Cardiac fibroblast (primary cell): ENCODE measurements at regions not wholly inside any gene's neighbourhood (a gene's known extent, or its start where the extent isn't known, plus 50 kb on each side); places are given as distances from the start of the nearest gene placed in this dataset.
"Not testable (repeated sequence)": the region's sequence is repeated elsewhere in the genome, so short reads cannot be mapped to it uniquely, and the experiment has no call there.

Experiments
- DNase-seq, 2 donors: peaks; one replicate each; pipeline versions ENCODE4 v3.0.0 to v3.0.0-alpha.2; 2010; ENCODE audit warnings: low read depth in 2 of 2
- H3K4me3 ChIP-seq, 2 donors: replicated peaks in 1 of 2; 1 replicate in 1 of 2; 2 replicates in 1 of 2; pipeline ENCODE4 v1.5.1; 2011; ENCODE audit warnings: low read depth in 2 of 2, low read length in 2 of 2, mild to moderate bottlenecking in 2 of 2, moderate library complexity in 1 of 2
- TF ChIP-seq, protein P1 (sequence below): IDR thresholded peaks from one replicate; pipeline ENCODE4 v1.5.1; 2011; ENCODE audit warnings: low read depth, mild to moderate bottlenecking, low read length, inconsistent platforms

DNA sequence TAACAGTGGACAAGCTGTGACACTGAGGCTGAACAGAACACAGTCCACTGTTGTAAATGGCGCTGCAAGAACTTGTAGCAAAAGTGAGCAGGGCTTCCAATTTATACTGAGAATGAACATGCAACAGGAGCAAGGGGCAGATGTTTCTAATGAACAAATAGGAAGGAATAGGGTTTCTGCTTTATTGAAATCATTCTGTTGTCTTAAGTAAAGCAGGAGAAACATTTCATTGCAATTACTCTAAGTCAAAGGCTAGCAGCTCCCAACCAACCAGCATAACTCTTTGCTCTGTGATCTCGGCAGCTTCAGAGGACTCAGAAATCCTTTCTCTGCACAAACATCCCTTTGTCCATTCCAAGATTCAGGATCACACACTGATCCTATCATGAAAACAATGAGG, 236.2 kb upstream of the PRSS58 start:
- H3K4me3 ChIP-seq: no peak overlapping the region
- DNase-seq: no peak
- TF ChIP-seq, protein P1, sequence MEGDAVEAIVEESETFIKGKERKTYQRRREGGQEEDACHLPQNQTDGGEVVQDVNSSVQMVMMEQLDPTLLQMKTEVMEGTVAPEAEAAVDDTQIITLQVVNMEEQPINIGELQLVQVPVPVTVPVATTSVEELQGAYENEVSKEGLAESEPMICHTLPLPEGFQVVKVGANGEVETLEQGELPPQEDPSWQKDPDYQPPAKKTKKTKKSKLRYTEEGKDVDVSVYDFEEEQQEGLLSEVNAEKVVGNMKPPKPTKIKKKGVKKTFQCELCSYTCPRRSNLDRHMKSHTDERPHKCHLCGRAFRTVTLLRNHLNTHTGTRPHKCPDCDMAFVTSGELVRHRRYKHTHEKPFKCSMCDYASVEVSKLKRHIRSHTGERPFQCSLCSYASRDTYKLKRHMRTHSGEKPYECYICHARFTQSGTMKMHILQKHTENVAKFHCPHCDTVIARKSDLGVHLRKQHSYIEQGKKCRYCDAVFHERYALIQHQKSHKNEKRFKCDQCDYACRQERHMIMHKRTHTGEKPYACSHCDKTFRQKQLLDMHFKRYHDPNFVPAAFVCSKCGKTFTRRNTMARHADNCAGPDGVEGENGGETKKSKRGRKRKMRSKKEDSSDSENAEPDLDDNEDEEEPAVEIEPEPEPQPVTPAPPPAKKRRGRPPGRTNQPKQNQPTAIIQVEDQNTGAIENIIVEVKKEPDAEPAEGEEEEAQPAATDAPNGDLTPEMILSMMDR: no peak

DNA sequence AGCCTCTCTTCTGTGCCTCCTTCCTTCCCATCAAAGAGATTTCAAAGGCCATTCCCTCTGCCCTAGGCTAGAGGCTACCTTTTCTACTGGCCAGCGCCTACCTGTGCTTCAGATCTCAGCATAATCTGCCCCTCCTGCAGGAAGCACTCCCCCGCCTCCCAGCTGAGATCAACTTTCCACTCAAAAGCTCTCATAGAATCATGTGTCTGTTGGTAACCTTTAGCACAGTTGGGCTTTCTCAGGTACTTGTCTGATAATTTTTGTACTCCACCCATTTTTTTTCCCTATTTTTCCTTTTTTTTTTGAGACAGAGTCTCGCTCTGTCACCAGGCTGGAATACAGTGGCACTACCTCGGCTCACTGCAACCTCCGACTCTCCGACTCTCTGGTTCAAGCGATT, 231.0 kb upstream of the PRSS58 start:
- DNase-seq: no peak
- H3K4me3 ChIP-seq: no peak overlapping the region
- TF ChIP-seq, protein P1: no peak

DNA sequence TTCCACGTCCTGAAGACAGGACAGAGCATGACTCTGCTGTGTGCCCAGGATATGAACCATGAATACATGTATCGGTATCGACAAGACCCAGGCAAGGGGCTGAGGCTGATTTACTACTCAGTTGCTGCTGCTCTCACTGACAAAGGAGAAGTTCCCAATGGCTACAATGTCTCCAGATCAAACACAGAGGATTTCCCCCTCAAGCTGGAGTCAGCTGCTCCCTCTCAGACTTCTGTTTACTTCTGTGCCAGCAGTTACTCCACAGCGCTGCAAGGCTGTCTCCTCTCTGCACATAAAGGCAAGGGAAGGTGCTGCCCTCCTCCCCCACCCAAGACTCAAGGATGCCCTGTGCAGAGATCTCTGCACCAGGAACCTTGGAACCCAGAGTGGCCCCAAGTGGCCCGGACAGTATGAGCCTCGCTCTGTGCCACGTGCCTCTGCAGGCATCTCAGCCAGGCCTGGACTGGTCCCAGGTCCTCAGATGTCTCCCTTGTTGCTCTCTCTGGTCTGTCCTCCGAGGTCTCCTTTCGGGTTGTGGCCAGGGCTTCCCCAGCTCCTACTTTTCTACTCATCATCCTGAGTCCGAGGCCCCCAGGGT, 230.3 kb upstream of the PRSS58 start:
- TF ChIP-seq, protein P1: no peak
- DNase-seq: no peak
- no peak overlapping the region for H3K4me3 ChIP-seq

DNA sequence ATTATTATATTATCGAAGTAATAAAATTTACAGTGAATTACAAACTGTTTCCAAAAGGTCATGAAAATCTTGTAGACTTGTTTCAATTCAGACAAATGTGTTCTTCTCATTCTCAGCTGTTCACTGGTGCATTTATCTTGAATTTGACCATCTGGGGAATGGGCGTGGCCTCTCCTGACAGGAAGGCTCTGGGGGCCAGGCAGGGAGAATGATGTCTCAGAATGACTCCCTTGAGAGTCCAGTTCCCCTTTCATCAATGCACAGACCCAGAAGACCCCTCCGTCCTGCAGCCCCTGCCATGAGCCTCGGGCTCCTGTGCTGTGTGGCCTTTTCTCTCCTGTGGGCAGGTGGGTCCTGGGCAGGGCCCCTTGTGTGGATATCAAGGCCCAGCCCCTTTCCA, 229.7 kb upstream of the PRSS58 start:
- not testable (repeated sequence) for DNase-seq, H3K4me3 ChIP-seq

DNA sequence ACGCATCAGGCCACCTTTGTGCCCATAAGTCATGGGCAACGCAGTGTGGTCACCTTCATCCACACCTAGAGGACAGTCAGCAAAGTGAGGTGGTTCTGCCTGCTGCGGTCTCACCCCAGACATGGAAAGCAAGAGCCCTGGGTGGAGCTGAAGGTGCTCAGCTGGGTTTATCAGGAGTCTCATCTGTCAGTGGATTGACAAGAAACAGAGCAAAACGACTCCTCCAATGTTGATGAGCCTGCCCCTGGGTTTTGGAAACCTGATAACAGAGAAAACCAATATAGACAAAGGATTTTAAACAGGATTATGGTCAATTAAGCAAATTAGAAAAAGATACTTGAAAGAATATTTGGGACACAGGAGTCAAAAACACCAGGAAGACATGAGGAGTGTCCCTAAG, 229.3 kb upstream of the PRSS58 start:
- DNase-seq: no peak
- TF ChIP-seq, protein P1: no peak
- no peak overlapping the region for H3K4me3 ChIP-seq

- no peak overlapping the region for H3K4me3 ChIP-seq
- TF ChIP-seq, protein P1: peak; percentile 59
- peak in 1 of 2 donors; percentile 28 for DNase-seq
Observed at GRCh38 chr7:142485617-142486226, 227.9 kb upstream of the PRSS58 start.

DNA sequence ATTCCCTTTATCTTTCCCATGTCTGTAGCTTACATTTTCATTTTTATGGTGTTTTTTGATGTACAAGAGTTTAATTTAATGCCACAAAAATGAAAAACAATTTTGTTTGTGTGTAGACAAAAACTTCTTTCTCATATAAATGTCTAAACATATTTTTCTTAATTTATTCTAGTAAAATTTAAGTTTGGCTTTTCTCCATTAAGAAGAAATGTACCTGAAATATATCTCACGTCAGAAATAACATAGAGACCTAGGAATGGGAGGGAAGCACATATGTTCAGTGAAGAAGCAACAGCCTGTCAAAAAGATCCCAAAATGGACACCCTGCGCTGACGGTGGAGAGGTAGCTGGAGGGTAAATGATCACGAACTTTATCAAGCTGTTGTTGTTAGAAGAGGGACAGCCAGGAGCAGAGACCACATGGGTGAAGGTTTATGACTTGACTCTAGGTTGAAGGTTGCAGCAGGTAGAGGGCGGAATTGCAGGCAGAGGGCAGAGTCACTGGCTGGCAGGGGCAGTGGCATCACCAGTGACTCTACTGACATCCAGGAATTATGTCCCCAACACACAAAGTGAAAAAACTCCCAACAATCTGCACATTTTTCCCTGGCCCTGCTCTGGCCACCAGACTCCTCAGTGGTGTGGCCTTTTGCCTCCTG, 225.9 kb upstream of the PRSS58 start:
- DNase-seq: no peak
- TF ChIP-seq, protein P1: no peak
- H3K4me3 ChIP-seq: no peak overlapping the region
